ENCODE measurements at regions not wholly inside any gene's neighbourhood (a gene's known extent, or its start where the extent isn't known, plus 50 kb on each side); places are given as distances from the start of the nearest gene placed in this dataset.

DNA sequence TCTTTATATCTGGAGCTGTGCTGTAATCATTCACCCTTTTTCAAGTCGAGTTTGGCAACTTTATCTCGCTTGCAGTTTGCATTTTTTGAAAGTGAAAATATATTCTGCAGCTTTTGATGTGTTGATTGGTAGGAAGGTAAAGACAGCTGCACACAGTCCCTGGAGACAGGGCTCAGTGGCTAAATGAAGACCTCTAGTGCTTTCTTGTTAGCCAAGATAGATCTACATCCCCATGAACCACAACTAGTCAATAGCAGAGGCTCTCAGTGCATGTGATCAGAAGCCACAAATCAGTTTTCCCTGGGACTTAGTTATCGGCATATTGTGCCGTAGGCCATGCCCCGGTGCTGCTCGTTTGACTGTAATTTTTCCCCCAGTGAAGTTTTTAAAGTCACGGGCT lies 587.7 kb upstream of the PITX2 start:
- H3K9me3 ChIP-seq (replicated peaks; ENCODE audit: control insufficient read depth, insufficient read depth, low read length): no peaks in the 10 kb centered on the region
- DNase-seq (ENCODE audit: low read depth, low spot score): no peak
- no peaks in the 10 kb centered on the region for H3K36me3 ChIP-seq (ENCODE audit: control insufficient read depth in 2 of 2, insufficient read depth in 2 of 2, low read length in 1 of 2)
- POLR2A ChIA-PET: no interaction called here
- CTCF ChIA-PET: no interaction called here
- RAD21 ChIA-PET (ENCODE audit: unreplicated experiment): no interaction called here
- H4K20me1 ChIP-seq (ENCODE audit: control insufficient read depth, insufficient read depth): no peaks in the 10 kb centered on the region
- no peaks in the 10 kb centered on the region for H3K79me2 ChIP-seq (ENCODE audit: control insufficient read depth, insufficient read depth, low read length)
- no peaks in the 10 kb centered on the region for H3K27me3 ChIP-seq (replicated peaks in 1 of 2; ENCODE audit: control insufficient read depth in 2 of 2, insufficient read depth in 2 of 2, low read length in 1 of 2)
- H3K27ac ChIP-seq (ENCODE audit: control insufficient read depth, insufficient read depth): no peak overlapping the region
- in situ Hi-C loops (cut with MboI): no loop called here
- H2AFZ ChIP-seq (ENCODE audit: control insufficient read depth, low read depth, low read length): no peak overlapping the region
- intact Hi-C loops (cut with micrococcal nuclease; ENCODE audit: unreplicated experiment): no loop called here
- SMC1A ChIA-PET (ENCODE audit: uncharacterized antibody, unreplicated experiment): no interaction called here
- no peak for FAIRE-seq
- H3K9ac ChIP-seq (ENCODE audit: control insufficient read depth, insufficient read depth, low read length): no peak overlapping the region
- H3K4me2 ChIP-seq (ENCODE audit: control insufficient read depth, insufficient read depth): no peak overlapping the region
- 44% methylated on average over 7 of the region's 7 CpGs for WGBS (ENCODE audit: insufficient coverage, insufficient replicate concordance, low lambda C conversion rate, missing lambda C conversion rate)
- no peak for TF ChIP-seq ZNF592 (IDR thresholded peaks at IDR 0.05)
- no peak for TF ChIP-seq GATAD2B (conservative IDR thresholded peaks at IDR 0.05; ENCODE audit: low read depth)
- no peak for TF ChIP-seq CREM (IDR thresholded peaks at IDR 0.05; ENCODE audit: low read depth)
- no peak for TF ChIP-seq RAD51 (IDR thresholded peaks at IDR 0.05)
- TF ChIP-seq LARP7 (IDR thresholded peaks at IDR 0.05): no peak
- TF ChIP-seq NFIC (IDR thresholded peaks at IDR 0.05; ENCODE audit: low read depth, low read length): no peak
- no peak for TF ChIP-seq IKZF2 (IDR thresholded peaks at IDR 0.05)
- no peak for TF ChIP-seq BCL3 (IDR thresholded peaks at IDR 0.05; ENCODE audit: borderline replicate concordance, insufficient read depth, low read depth, low read length, poor library complexity, severe bottlenecking)
- TF ChIP-seq ZSCAN29 (IDR thresholded peaks at IDR 0.05): no peak
- TF ChIP-seq NFYA (IDR thresholded peaks at IDR 0.05; ENCODE audit: borderline replicate concordance, low read depth, low read length): no peak
- TF ChIP-seq KLF5 (IDR thresholded peaks at IDR 0.05; ENCODE audit: partially characterized antibody): no peak
- BruUV-seq (replicated peaks): no TSS peak
- no peak for ATAC-seq
- no peak overlapping the region for H3K4me3 ChIP-seq
- no peaks in the 10 kb centered on the region for H3K4me1 ChIP-seq (ENCODE audit: control insufficient read depth, insufficient read depth, low read length)
